ENCODE measurements at regions not wholly inside any gene's neighbourhood (a gene's known extent, or its start where the extent isn't known, plus 50 kb on each side); places are given as distances from the start of the nearest gene placed in this dataset.
"Not testable (repeated sequence)": the region's sequence is repeated elsewhere in the genome, so short reads cannot be mapped to it uniquely, and the experiment has no call there.

DNA sequence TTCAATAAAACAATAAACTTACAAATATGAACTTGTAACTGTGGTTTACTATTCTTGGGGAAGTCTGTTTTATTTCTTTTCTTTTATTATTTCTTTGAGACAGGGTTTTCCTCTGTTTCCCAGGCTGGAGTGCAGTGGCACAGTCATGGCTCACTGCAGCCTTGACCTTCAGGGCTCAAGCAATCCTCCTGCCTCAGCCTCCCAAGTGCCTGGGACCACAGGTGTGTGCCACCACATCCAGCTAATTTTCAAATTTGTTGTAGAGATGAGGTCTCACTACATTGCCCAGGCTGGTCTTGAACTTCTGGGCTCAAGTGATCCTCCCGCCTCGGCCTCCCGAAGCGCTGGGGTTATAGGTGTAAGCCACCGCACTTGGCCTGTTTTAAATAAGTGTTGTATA lies 343.4 kb downstream of the SOX9 start:
- TF ChIP-seq, protein P1, sequence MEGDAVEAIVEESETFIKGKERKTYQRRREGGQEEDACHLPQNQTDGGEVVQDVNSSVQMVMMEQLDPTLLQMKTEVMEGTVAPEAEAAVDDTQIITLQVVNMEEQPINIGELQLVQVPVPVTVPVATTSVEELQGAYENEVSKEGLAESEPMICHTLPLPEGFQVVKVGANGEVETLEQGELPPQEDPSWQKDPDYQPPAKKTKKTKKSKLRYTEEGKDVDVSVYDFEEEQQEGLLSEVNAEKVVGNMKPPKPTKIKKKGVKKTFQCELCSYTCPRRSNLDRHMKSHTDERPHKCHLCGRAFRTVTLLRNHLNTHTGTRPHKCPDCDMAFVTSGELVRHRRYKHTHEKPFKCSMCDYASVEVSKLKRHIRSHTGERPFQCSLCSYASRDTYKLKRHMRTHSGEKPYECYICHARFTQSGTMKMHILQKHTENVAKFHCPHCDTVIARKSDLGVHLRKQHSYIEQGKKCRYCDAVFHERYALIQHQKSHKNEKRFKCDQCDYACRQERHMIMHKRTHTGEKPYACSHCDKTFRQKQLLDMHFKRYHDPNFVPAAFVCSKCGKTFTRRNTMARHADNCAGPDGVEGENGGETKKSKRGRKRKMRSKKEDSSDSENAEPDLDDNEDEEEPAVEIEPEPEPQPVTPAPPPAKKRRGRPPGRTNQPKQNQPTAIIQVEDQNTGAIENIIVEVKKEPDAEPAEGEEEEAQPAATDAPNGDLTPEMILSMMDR (IDR thresholded peaks at IDR 0.05) = not testable (repeated sequence)
- TF ChIP-seq TEAD4 (CRISPR knock-in tag; IDR thresholded peaks at IDR 0.05) = not testable (repeated sequence)

Measured in WTC11 (cell line).